ENCODE measurements at regions not wholly inside any gene's neighbourhood (a gene's known extent, or its start where the extent isn't known, plus 50 kb on each side); places are given as distances from the start of the nearest gene placed in this dataset.

DNA sequence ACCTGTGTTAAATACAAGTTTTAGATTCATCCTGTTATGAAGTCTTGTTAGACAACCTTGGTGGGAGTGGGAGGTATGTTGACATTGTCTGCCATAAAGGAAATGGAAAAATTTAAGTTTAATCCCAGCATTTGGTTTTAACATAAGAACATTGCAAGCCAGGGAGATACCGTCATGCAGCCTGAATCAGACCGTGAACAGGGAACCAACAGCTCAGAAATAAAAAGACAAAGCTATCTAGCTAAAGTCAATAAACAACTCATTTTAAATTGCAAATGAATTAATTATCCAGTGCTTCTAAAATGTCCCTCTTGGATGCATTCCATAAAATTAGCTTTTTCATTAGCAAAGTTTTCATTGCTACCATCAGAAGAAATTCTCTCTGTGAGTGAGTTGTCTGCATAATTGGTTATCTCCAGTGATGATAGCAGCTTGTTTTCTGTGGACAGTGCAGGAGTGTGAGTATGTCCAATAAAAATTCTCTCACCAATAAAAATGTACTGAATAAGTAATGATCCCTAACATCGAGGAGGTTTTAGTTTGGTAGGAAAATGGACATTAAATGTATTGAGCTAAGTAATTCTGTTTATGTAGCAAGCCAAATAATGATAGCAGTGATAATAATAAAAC, 170.6 kb upstream of the TMTC4 start:
- Mint-ChIP-seq H3K27ac (ENCODE audit: low read depth, unreplicated experiment) (no peak overlapping the region), H3K4me1 (ENCODE audit: insufficient read depth, unreplicated experiment) (no peaks in the 10 kb centered on the region), H3K4me3 (ENCODE audit: unreplicated experiment) (no peak overlapping the region), H3K9me3 (ENCODE audit: unreplicated experiment) (no peaks in the 10 kb centered on the region), H3K36me3 (ENCODE audit: insufficient read depth, unreplicated experiment) (no peaks in the 10 kb centered on the region), H3K27me3 (ENCODE audit: insufficient read depth, unreplicated experiment) (no peaks in the 10 kb centered on the region)
- intact Hi-C loops (cut with micrococcal nuclease) = no loop called here
- DNase-seq (ENCODE audit: unreplicated experiment) = no peak
- no peak for TF ChIP-seq CTCF (IDR thresholded peaks at IDR 0.05; ENCODE audit: unreplicated experiment)
- ChIA-PET POLR2A (no interaction called here), CTCF (interaction anchor here (0.6 to 1.1 kb wide), 4 partner anchors 17 to 289 kb away, joined by 3 to 7 read pairs (median 3); no protein-coding TSS in a partner anchor)
- BruUV-seq (replicated peaks) = no TSS peak

- H3K27me3 Mint-ChIP-seq (ENCODE audit: insufficient read depth, unreplicated experiment) = no peaks in the 10 kb centered on the region
Observed at GRCh38 chr13:100842136-100842535, 167.5 kb upstream of the TMTC4 start.

GRCh38 chr13:100838387-100838786, 163.8 kb upstream of the TMTC4 start:
- H3K4me3 Mint-ChIP-seq (ENCODE audit: unreplicated experiment) = no peak overlapping the region
- no peaks in the 10 kb centered on the region for H3K9me3 Mint-ChIP-seq (ENCODE audit: unreplicated experiment)
- no peak for DNase-seq (ENCODE audit: unreplicated experiment)
- no peak for TF ChIP-seq CTCF (IDR thresholded peaks at IDR 0.05; ENCODE audit: unreplicated experiment)
- no peaks in the 10 kb centered on the region for H3K4me1 Mint-ChIP-seq (ENCODE audit: insufficient read depth, unreplicated experiment)
- no peaks in the 10 kb centered on the region for H3K36me3 Mint-ChIP-seq (ENCODE audit: insufficient read depth, unreplicated experiment)
- ChIA-PET CTCF (interaction anchor here (0.7 kb wide), 1 partner anchor 1944 kb away, joined by 3 read pairs; no protein-coding TSS in a partner anchor), POLR2A (no interaction called here)
- H3K27me3 Mint-ChIP-seq (ENCODE audit: insufficient read depth, unreplicated experiment) = no peaks in the 10 kb centered on the region
- H3K27ac Mint-ChIP-seq (ENCODE audit: low read depth, unreplicated experiment) = no peak overlapping the region
- intact Hi-C loops (cut with micrococcal nuclease) = no loop called here
- no TSS peak for BruUV-seq (replicated peaks)

More at GRCh38 chr13:100842136-100842535, 167.5 kb upstream of the TMTC4 start:
- TF ChIP-seq CTCF (IDR thresholded peaks at IDR 0.05; ENCODE audit: unreplicated experiment) = no peak
- BruUV-seq (replicated peaks) = no TSS peak
- ChIA-PET CTCF (interaction anchor here (0.6 to 1.0 kb wide), 3 partner anchors 40 to 121 kb away, joined by 3 read pairs; no protein-coding TSS in a partner anchor), POLR2A (no interaction called here)
- H3K9me3 Mint-ChIP-seq (ENCODE audit: unreplicated experiment) = no peaks in the 10 kb centered on the region
- DNase-seq (ENCODE audit: unreplicated experiment) = no peak
- intact Hi-C loops (cut with micrococcal nuclease) = no loop called here
- no peak overlapping the region for H3K4me3 Mint-ChIP-seq (ENCODE audit: unreplicated experiment)
- no peaks in the 10 kb centered on the region for H3K36me3 Mint-ChIP-seq (ENCODE audit: insufficient read depth, unreplicated experiment)
- no peaks in the 10 kb centered on the region for H3K4me1 Mint-ChIP-seq (ENCODE audit: insufficient read depth, unreplicated experiment)
- no peak overlapping the region for H3K27ac Mint-ChIP-seq (ENCODE audit: low read depth, unreplicated experiment)

- Mint-ChIP-seq H3K4me1 (ENCODE audit: insufficient read depth, unreplicated experiment) (no peaks in the 10 kb centered on the region), H3K9me3 (ENCODE audit: unreplicated experiment) (no peaks in the 10 kb centered on the region), H3K27ac (ENCODE audit: low read depth, unreplicated experiment) (no peak overlapping the region), H3K4me3 (ENCODE audit: unreplicated experiment) (no peak overlapping the region), H3K27me3 (ENCODE audit: insufficient read depth, unreplicated experiment) (no peaks in the 10 kb centered on the region), H3K36me3 (ENCODE audit: insufficient read depth, unreplicated experiment) (no peaks in the 10 kb centered on the region)
- ChIA-PET POLR2A (no interaction called here), CTCF (no interaction called here)
- no peak for DNase-seq (ENCODE audit: unreplicated experiment)
- intact Hi-C loops (cut with micrococcal nuclease) = no loop called here
- BruUV-seq (replicated peaks) = no TSS peak
- no peak for TF ChIP-seq CTCF (IDR thresholded peaks at IDR 0.05; ENCODE audit: unreplicated experiment)
Observed at GRCh38 chr13:100837631-100838030, 163.0 kb upstream of the TMTC4 start.
